GM12864 (cell line): ENCODE measurements at regions not wholly inside any gene's neighbourhood (a gene's known extent, or its start where the extent isn't known, plus 50 kb on each side); places are given as distances from the start of the nearest gene placed in this dataset.

Experiments used
- DNase-seq: peaks from one replicate; pipeline ENCODE4 v3.0.0-alpha.2; 2011; ENCODE audit warnings: low read depth
- H3K4me3 ChIP-seq: 2 replicates; pipeline ENCODE4 v1.5.1; 2011; ENCODE audit warnings: mild to moderate bottlenecking, low read depth, low read length, control low read depth
- TF ChIP-seq, protein P1 (sequence below): IDR thresholded peaks from 2 replicates; pipeline ENCODE4 v1.5.1; 2011; ENCODE audit warnings: low read depth, mild to moderate bottlenecking, moderate library complexity, low read length, control low read depth, inconsistent platforms; ENCODE audit errors: missing control alignments

DNA sequence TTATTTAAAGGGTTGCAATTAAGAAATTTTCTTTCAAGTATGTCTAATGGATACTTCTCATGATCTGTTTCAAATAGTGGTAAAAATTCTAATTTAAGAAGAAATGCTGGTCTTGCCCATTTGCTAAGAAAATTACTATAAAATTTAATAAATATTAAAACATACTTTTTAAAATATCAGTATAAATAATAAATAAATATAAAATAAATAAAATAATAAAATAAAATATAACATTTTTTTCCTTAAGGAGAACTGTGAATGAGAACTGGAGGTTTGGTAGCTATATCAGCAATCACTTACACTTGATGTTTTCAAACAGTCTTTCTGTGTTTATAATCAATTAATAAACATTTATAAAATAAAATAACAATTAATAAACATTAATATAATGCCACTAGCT is 266.1 kb downstream of the HGF start:
- no peak overlapping the region for H3K4me3 ChIP-seq
- TF ChIP-seq, protein P1, sequence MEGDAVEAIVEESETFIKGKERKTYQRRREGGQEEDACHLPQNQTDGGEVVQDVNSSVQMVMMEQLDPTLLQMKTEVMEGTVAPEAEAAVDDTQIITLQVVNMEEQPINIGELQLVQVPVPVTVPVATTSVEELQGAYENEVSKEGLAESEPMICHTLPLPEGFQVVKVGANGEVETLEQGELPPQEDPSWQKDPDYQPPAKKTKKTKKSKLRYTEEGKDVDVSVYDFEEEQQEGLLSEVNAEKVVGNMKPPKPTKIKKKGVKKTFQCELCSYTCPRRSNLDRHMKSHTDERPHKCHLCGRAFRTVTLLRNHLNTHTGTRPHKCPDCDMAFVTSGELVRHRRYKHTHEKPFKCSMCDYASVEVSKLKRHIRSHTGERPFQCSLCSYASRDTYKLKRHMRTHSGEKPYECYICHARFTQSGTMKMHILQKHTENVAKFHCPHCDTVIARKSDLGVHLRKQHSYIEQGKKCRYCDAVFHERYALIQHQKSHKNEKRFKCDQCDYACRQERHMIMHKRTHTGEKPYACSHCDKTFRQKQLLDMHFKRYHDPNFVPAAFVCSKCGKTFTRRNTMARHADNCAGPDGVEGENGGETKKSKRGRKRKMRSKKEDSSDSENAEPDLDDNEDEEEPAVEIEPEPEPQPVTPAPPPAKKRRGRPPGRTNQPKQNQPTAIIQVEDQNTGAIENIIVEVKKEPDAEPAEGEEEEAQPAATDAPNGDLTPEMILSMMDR = no peak
- DNase-seq = no peak

- no peak overlapping the region for H3K4me3 ChIP-seq
- TF ChIP-seq, protein P1 = no peak
- DNase-seq = no peak
Observed at GRCh38 chr7:81503336-81503735, 266.5 kb downstream of the HGF start.

- TF ChIP-seq, protein P1 = no peak
- H3K4me3 ChIP-seq = no peak overlapping the region
- DNase-seq = no peak
Observed at GRCh38 chr7:81501220-81501619, 268.6 kb downstream of the HGF start.

DNA sequence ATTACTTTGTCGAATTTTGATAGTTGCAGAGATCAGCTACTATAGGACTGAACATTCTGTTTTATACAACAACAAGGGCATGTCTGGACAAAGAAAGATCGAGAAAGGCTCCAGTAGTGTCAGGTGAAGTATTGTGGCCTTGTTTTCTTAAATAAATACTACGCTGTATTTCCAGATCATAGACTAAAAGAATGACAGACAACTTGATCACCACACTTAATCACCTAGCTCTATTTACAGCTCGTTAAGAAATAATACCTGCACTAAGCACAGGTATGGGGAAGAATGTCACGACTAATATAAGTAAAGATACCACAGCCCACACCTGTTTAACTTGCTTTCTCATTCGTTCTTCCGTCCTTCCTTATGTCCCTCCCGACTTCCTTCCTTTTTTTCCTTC is 269.2 kb downstream of the HGF start:
- TF ChIP-seq, protein P1 = no peak
- no peak overlapping the region for H3K4me3 ChIP-seq
- no peak for DNase-seq

GRCh38 chr7:81499262-81500116 is 270.4 kb downstream of the HGF start:
- TF ChIP-seq, protein P1 = peak; percentile 33
- peak; percentile 29 for DNase-seq
- no peak overlapping the region for H3K4me3 ChIP-seq

GRCh38 chr7:81498176-81498575 is 271.7 kb downstream of the HGF start:
- TF ChIP-seq, protein P1 = no peak
- DNase-seq = no peak
- no peak overlapping the region for H3K4me3 ChIP-seq

DNA sequence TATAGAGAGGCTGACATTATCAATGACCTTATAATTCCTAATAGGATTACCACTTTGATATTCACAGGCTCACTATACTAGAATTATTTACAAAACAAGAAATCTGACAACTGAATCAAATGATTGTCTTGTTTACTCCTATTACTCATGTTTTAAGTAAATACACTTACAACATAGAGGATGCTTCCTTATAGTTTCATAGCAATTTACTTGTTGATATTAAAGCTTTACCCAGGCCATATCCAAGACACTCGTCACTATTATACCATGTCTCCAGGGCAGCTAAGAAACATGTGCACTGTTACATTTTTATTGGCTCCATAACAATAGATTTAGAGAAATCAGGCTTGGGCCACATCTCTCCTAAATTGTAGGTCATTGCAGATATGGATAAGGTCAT is 276.9 kb downstream of the HGF start:
- DNase-seq = no peak
- TF ChIP-seq, protein P1 = no peak
- H3K4me3 ChIP-seq = no peak overlapping the region
